ENCODE measurements at regions not wholly inside any gene's neighbourhood (a gene's known extent, or its start where the extent isn't known, plus 50 kb on each side); places are given as distances from the start of the nearest gene placed in this dataset.

DNA sequence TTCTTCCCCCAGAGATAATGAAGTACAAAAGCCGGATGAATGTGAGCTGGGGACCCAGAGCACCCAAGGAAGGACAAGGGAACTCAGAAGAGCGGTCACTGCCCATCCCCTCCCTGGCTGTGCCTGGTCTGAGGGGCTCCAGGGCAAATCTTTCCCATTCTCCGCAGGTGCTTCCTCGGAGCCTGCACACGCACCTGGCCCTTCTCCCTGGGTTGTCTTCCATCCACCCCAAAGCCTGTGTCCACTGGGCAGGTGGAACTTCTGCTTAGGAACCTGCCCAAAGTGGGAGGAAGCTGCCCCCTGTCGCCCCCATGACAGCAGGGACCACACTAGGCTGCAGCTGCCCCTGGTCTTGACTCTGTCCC is 121.0 kb upstream of the FGF3 start:
- TF ChIP-seq, protein P1, sequence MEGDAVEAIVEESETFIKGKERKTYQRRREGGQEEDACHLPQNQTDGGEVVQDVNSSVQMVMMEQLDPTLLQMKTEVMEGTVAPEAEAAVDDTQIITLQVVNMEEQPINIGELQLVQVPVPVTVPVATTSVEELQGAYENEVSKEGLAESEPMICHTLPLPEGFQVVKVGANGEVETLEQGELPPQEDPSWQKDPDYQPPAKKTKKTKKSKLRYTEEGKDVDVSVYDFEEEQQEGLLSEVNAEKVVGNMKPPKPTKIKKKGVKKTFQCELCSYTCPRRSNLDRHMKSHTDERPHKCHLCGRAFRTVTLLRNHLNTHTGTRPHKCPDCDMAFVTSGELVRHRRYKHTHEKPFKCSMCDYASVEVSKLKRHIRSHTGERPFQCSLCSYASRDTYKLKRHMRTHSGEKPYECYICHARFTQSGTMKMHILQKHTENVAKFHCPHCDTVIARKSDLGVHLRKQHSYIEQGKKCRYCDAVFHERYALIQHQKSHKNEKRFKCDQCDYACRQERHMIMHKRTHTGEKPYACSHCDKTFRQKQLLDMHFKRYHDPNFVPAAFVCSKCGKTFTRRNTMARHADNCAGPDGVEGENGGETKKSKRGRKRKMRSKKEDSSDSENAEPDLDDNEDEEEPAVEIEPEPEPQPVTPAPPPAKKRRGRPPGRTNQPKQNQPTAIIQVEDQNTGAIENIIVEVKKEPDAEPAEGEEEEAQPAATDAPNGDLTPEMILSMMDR (conservative IDR thresholded peaks at IDR 0.05), result no peak
- H3K4me3 ChIP-seq (ENCODE audit: low read length), result no peak overlapping the region
- no peaks in the 10 kb centered on the region for H3K27me3 ChIP-seq (ENCODE audit: control insufficient read depth, insufficient read depth, low read length, poor library complexity, severe bottlenecking)
- 85 to 90% methylated on average over 3 to 6 of the region's 6 CpGs for WGBS, 2 experiments (ENCODE audit: insufficient coverage in 1 of 2, insufficient read length in 1 of 2)
- Mint-ChIP-seq H3K9me3 (no peaks in the 10 kb centered on the region), H3K27ac (no peak overlapping the region), H3K4me1 (no peaks in the 10 kb centered on the region), H3K36me3 (ENCODE audit: low read depth) (no peaks in the 10 kb centered on the region), H3K4me3 (no peak overlapping the region), H3K27me3 (ENCODE audit: insufficient read depth) (peaks cover 9% of the 10 kb centered on the region)
- H3K9ac ChIP-seq (ENCODE audit: extremely low read depth, low read length, poor library complexity, severe bottlenecking), result no peak overlapping the region
- peaks cover 5% of the 10 kb centered on the region for H3K9me3 ChIP-seq (ENCODE audit: control insufficient read depth, low read length)
- no peak for DNase-seq
- H3K27ac ChIP-seq (ENCODE audit: low read depth, low read length), result no peak overlapping the region
- H3K4me1 ChIP-seq (ENCODE audit: control insufficient read depth, insufficient read depth, low read length), result no peaks in the 10 kb centered on the region
- no peaks in the 10 kb centered on the region for H3K36me3 ChIP-seq (ENCODE audit: control insufficient read depth, insufficient read depth, low read length)

DNA sequence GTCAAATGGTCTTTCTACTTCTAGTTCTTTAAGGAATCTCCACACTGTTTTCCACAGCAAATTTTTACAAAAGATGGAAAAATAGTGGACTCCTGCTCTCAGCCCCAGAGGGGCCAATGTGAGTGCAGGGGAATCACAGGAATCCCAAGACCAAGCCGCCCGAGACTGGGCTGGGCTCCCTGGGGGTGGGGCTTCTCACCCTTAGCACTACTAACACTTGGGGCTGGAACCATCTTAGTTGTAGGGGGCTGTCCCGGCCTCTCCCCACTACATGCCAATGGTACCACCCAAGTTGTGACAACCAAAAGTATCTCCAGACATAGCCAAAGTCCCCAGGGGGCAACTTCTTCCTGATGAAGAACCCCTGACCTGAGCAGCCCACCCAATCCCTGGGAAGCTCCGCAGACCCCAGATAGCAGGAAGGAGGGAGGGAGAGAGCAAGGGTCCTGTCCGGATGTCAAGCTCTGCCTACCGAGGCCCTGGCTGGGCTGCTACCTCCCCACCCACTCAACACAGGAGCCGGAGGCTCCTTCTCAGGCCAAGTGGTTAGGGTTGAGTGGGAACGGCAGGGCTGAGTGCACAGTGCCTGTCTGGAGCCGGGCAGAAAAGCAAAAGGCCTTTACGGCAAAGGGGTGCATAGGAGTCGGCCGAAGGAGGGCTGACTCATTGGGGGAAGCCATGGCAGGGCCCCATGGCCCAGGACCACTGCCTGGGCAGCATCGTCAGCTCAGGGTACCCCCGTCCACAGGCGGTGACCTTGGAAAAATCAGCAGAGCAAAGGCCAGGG is 122.5 kb upstream of the FGF3 start:
- peaks cover 2% of the 10 kb centered on the region for H3K9me3 ChIP-seq (ENCODE audit: control insufficient read depth, low read length)
- no peak overlapping the region for H3K9ac ChIP-seq (ENCODE audit: extremely low read depth, low read length, poor library complexity, severe bottlenecking)
- H3K27ac Mint-ChIP-seq, result no peak overlapping the region
- TF ChIP-seq, protein P1 (conservative IDR thresholded peaks at IDR 0.05), result no peak
- DNase-seq, result no peak
- H3K27me3 ChIP-seq (ENCODE audit: control insufficient read depth, insufficient read depth, low read length, poor library complexity, severe bottlenecking), result no peaks in the 10 kb centered on the region
- no peaks in the 10 kb centered on the region for H3K36me3 Mint-ChIP-seq (ENCODE audit: low read depth)
- H3K4me3 ChIP-seq (ENCODE audit: low read length), result no peak overlapping the region
- H3K4me1 ChIP-seq (ENCODE audit: control insufficient read depth, insufficient read depth, low read length), result no peaks in the 10 kb centered on the region
- no peak overlapping the region for H3K27ac ChIP-seq (ENCODE audit: low read depth, low read length)
- no peaks in the 10 kb centered on the region for H3K36me3 ChIP-seq (ENCODE audit: control insufficient read depth, insufficient read depth, low read length)
- H3K9me3 Mint-ChIP-seq, result no peaks in the 10 kb centered on the region
- peaks cover 6% of the 10 kb centered on the region for H3K27me3 Mint-ChIP-seq (ENCODE audit: insufficient read depth)
- H3K4me1 Mint-ChIP-seq, result no peaks in the 10 kb centered on the region
- H3K4me3 Mint-ChIP-seq, result no peak overlapping the region
- 90 to 94% methylated on average over 11 to 14 of the region's 15 CpGs for WGBS, 2 experiments (ENCODE audit: insufficient coverage in 1 of 2, insufficient read length in 1 of 2)

DNA sequence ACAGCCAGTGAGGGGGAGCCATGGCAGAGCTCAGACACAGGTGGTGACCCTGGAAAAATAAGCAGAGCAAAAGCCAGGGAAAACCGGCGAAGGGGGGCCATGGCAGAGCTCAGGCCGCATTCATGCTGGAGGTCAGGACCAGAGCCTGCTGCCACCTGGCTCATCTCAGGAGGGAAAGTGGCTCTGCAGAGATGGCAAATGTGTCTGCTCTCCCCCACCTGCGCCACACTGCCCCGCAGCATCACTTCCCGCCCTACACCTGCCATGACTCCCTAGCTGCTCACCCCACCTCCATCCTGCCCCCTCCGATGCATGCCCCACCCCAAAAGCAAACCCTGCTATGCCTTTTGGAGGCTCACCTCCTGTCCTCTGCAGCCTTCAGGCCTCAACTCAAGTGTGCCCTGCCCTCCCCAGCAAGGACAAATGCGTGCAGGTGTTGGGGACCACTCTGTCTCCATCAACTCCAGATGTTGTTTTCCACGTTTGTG is 123.2 kb upstream of the FGF3 start:
- H3K4me1 ChIP-seq (ENCODE audit: control insufficient read depth, insufficient read depth, low read length), result no peaks in the 10 kb centered on the region
- no peak overlapping the region for H3K27ac ChIP-seq (ENCODE audit: low read depth, low read length)
- DNase-seq, result no peak
- Mint-ChIP-seq H3K27me3 (ENCODE audit: insufficient read depth) (peaks cover 6% of the 10 kb centered on the region), H3K9me3 (no peaks in the 10 kb centered on the region), H3K4me3 (no peak overlapping the region), H3K36me3 (ENCODE audit: low read depth) (no peaks in the 10 kb centered on the region), H3K4me1 (no peaks in the 10 kb centered on the region), H3K27ac (no peak overlapping the region)
- H3K4me3 ChIP-seq (ENCODE audit: low read length), result no peak overlapping the region
- H3K27me3 ChIP-seq (ENCODE audit: control insufficient read depth, insufficient read depth, low read length, poor library complexity, severe bottlenecking), result no peaks in the 10 kb centered on the region
- TF ChIP-seq, protein P1 (conservative IDR thresholded peaks at IDR 0.05), result no peak
- WGBS, 2 experiments (ENCODE audit: insufficient coverage in 1 of 2, insufficient read length in 1 of 2), result 94 to 97% methylated on average over 5 to 9 of the region's 9 CpGs
- H3K9me3 ChIP-seq (ENCODE audit: control insufficient read depth, low read length), result no peaks in the 10 kb centered on the region
- no peak overlapping the region for H3K9ac ChIP-seq (ENCODE audit: extremely low read depth, low read length, poor library complexity, severe bottlenecking)
- no peaks in the 10 kb centered on the region for H3K36me3 ChIP-seq (ENCODE audit: control insufficient read depth, insufficient read depth, low read length)

Measured in endodermal cell (in vitro differentiated cells).